NCI-H2081 treated with DMSO at 0.1 percent for 48 hours (cell line): ENCODE measurements at regions not wholly inside any gene's neighbourhood (a gene's known extent, or its start where the extent isn't known, plus 50 kb on each side); places are given as distances from the start of the nearest gene placed in this dataset.

Experiments used
- DNase-seq: peaks from one replicate; lab custom pipeline; 2025; lab: John Stamatoyannopoulos, UW

- no peak for DNase-seq
Measured at GRCh38 chr6:163720005-163720404, 305.5 kb downstream of the QKI start.

DNA sequence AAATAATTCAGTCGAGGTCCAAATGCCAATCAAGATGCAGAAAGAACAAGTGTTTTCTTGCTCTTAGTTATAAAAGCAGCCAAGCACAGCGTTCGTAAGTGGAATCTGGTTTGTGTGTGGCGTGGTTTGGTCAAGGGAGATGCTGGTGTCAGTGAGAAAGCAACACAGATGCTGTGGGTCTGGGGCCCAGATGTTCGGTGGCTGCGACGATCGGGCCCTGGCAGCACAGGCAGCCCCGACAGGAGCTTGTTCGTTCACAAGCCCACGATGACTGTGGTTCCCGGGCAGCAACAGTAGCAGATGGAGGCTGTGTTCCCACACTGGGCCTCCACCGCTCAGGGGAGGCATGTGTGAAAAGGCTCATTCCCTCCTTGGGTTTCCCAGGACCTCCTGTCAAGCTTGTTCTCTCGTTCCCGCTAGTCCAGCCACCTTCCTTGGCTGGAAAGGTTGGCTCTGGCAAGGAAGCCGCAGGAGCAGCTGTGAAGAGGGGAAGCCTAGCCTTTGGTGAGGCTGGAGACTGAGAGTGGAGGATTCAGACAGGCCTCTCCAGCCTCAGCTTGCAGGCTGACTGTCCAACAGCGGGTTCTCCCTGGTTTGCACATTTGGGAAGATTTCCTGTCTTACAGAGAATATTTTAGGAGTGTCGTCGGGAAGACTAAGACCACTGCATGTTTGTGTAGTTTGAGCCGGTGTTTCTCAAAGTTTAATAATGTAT, 304.7 kb downstream of the QKI start:
- DNase-seq = no peak

- DNase-seq = no peak
Measured at GRCh38 chr6:163718537-163718936, 304.0 kb downstream of the QKI start.

DNA sequence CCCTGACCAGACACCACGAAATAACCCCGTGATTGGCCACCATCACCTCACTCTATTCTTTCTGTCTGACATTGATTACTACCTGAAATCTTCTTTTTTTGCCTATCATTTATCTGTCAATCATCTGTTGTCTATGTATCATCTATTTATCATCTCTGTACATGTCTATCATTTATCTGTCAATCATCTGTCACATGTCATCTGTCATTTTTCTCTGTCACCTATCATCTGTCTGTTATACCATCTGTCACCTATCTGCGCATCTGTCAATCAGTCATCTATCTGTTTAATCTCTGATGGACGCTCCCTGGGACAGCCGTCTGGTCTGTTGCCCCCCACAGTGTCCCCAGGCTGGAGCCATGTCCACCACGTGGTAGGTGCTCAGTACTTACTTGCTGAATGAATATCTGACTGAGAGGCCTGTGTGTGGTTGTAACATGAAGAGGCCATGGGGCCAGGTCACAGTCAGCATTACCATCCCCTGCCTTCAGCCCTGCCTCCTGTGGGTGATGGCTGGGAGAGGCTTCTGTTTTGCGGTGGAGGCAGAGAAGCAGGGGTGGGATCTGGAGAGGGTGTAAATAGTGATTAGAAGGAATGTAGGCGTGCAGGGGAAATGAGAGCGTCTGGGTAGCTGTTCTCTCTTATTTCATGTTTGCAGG, 302.7 kb downstream of the QKI start:
- DNase-seq = no peak

- DNase-seq = no peak
Measured at GRCh38 chr6:163716690-163717089, 302.2 kb downstream of the QKI start.

- DNase-seq = no peak
Measured at GRCh38 chr6:163715846-163716245, 301.3 kb downstream of the QKI start.

GRCh38 chr6:163714179-163714578, 299.7 kb downstream of the QKI start:
- DNase-seq = no peak

GRCh38 chr6:163712981-163713380, 298.5 kb downstream of the QKI start:
- no peak for DNase-seq

DNA sequence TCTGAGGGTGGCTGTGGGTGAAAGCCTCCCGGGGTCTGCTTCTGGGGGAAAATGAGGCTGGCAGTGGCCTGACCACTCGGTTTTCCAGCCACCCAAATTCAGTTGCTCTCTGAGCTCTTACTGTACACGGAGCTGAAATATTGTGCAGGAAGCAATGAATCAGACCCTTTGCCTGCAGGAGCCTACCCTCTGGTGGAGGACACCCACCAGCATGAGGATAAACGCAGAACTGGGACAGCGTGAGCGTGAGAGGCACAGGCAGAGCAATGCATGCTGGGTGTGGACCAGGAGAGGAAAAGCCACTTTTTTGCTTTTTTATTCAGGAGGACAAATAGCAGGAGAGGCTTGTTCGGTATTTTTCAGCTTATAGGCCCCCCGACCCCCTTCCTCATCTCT, 298.0 kb downstream of the QKI start:
- DNase-seq = no peak

GRCh38 chr6:163711615-163712565, 297.4 kb downstream of the QKI start:
- no peak for DNase-seq

GRCh38 chr6:163710532-163711470, 296.3 kb downstream of the QKI start:
- DNase-seq = no peak

GRCh38 chr6:163709693-163710092, 295.2 kb downstream of the QKI start:
- no peak for DNase-seq

DNA sequence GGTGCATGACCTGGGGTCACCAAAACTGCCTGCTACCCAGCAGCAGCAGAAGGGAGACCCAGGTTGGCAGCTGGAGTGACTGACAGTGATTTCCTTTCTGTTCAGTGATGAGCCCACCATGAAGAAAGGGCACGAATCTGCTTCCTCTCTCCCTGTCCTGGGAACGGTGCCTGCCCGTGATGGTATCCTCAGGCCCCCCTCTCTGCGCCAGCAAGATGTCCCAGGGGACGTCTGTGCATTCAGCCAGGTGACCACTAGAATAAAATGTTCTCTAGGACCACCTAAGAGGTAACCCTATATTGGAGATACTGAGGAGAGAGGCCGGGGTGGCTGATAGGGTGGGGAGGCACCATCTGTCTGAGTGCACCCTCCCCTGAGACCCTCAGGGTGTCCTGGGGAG, 294.7 kb downstream of the QKI start:
- no peak for DNase-seq

DNA sequence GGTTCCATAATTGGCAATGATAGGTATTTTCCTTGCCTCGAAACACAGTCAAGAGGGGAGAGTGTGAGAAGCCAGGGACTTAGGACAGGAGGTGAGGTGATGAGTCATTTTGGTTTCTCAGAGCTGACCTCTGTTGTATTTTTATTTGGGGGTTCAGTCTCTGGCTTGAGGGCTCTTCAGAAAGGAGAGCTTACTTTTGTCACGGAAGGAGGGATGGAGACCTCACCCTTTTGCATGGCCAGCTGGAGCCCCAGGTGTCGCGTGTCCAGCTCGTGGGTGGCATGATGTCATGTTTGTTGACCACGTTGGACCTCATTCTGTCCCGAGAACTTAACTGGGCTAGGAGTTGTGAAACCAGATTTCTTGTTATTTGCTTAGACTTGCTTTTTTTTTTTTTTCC, 293.9 kb downstream of the QKI start:
- no peak for DNase-seq

DNA sequence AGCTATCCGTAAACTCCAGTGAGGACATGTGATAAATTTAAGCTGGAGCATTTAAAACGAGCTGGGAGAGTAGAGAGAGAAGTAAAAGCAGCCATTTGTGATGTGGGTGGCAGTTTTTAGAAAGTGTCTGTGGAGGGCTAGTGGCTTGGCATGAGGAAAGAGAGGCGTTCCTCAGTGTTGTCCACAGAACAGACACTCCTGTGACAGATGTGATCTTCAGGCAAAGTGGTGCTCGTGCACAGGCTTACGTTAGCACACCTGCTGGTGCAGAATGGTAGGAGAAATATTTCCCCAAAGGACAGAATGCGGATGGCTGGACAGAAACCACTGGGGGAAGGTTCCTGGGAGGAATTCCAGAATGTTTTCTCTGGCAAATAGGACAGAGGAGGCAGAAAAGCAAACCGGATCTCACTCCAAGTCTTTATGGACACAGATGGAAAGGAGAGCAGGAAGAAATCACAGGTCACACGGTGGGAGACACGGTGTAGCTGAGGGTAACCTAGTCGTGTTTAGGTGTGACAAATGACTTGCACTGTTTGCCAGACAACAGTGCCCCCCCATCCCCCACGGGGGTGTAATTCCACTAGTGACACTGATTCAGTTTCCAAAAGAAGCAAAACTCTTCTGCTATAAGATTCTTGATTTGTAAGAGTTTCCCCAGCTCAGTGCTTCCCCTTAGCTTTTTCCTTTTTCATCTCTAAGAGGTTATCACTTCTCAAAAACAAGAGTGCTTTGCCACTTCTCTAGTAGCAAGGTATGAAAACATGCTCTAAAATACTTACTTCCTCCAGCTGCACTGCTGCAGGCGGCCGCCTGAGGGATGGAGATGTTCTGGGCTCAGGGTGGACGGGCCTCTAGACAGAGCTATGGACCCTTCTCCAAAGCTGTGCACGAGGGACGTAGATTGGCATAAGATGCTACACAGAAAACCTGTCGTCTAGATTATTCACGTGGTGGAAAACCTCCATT, 293.2 kb downstream of the QKI start:
- DNase-seq = no peak

GRCh38 chr6:163706500-163707087, 292.1 kb downstream of the QKI start:
- no peak for DNase-seq

- DNase-seq = no peak
Measured at GRCh38 chr6:163705923-163706322, 291.4 kb downstream of the QKI start.

GRCh38 chr6:163702736-163703135, 288.2 kb downstream of the QKI start:
- DNase-seq = no peak

DNA sequence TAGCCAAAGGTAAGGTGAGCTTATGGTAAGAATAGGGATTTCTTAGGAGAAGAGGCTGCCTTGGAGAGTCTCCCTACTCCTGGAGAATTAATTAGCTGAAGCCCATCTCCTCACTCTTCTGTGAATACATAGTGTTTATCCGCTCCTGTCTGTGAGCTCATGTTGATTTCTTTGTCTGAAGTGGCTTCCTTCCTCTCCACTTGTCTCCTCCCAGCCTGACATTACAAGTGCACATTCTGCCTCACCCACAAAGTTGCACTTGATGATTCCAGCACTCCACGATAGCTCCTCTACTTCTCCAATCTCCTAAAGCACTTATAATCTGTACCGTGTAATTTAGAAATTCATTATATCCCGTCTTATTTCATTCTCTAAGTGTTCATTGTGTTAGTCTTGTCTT, 287.2 kb downstream of the QKI start:
- no peak for DNase-seq

GRCh38 chr6:163698086-163698485, 283.6 kb downstream of the QKI start:
- no peak for DNase-seq
